ENCODE measurements at regions not wholly inside any gene's neighbourhood (a gene's known extent, or its start where the extent isn't known, plus 50 kb on each side); places are given as distances from the start of the nearest gene placed in this dataset.

DNA sequence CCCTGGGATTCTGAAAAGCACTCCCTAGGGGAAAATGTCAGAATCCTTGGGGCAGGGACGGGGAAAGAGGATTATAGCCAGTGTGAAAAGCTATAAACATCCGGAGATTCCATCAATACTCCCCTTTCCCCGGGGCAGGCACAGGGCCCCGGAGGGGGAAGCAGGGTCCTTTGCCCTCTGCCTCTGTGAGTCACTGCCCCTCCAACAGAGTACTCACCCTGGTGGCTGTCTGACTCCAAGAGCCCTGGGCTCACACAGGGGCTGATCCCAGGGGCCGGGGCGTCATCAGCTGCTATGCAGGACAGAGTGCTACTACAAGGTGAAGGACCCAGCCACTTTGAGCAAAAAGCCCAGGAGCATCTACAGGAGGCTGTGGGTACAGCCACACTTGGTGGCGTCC lies 133.0 kb upstream of the PRR20G start:
- TF ChIP-seq, protein P1, sequence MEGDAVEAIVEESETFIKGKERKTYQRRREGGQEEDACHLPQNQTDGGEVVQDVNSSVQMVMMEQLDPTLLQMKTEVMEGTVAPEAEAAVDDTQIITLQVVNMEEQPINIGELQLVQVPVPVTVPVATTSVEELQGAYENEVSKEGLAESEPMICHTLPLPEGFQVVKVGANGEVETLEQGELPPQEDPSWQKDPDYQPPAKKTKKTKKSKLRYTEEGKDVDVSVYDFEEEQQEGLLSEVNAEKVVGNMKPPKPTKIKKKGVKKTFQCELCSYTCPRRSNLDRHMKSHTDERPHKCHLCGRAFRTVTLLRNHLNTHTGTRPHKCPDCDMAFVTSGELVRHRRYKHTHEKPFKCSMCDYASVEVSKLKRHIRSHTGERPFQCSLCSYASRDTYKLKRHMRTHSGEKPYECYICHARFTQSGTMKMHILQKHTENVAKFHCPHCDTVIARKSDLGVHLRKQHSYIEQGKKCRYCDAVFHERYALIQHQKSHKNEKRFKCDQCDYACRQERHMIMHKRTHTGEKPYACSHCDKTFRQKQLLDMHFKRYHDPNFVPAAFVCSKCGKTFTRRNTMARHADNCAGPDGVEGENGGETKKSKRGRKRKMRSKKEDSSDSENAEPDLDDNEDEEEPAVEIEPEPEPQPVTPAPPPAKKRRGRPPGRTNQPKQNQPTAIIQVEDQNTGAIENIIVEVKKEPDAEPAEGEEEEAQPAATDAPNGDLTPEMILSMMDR (conservative IDR thresholded peaks at IDR 0.05): no peak
- no peak for TF ChIP-seq EZH2 (IDR thresholded peaks at IDR 0.05; ENCODE audit: low read depth)
